C1 segment of cervical spinal cord (tissue), 14 donors: ENCODE measurements at regions not wholly inside any gene's neighbourhood (a gene's known extent, or its start where the extent isn't known, plus 50 kb on each side); places are given as distances from the start of the nearest gene placed in this dataset.

Experiments
- DNase-seq, 14 donors: peaks; one replicate each; lab custom pipeline; 2025; lab: John Stamatoyannopoulos, UW

DNA sequence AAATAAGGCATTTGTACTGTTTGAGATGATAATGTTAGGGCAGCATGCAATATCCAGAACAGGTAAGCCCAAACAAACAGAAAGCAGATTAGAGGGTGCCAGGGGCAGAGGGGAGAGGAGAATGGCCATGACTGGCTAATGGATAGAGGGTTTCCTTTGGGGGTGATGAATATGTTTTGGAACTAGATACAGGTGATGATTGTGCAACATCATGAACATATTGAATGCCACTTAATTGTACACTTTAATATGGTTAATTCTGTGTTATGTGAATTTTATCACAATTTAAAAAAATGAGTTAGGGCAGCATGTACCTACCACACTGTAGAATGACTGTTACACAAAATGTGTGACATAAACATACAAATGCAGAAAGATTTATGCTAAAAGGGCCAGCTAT is 255.5 kb upstream of the FN1 start:
- no peak for DNase-seq

DNA sequence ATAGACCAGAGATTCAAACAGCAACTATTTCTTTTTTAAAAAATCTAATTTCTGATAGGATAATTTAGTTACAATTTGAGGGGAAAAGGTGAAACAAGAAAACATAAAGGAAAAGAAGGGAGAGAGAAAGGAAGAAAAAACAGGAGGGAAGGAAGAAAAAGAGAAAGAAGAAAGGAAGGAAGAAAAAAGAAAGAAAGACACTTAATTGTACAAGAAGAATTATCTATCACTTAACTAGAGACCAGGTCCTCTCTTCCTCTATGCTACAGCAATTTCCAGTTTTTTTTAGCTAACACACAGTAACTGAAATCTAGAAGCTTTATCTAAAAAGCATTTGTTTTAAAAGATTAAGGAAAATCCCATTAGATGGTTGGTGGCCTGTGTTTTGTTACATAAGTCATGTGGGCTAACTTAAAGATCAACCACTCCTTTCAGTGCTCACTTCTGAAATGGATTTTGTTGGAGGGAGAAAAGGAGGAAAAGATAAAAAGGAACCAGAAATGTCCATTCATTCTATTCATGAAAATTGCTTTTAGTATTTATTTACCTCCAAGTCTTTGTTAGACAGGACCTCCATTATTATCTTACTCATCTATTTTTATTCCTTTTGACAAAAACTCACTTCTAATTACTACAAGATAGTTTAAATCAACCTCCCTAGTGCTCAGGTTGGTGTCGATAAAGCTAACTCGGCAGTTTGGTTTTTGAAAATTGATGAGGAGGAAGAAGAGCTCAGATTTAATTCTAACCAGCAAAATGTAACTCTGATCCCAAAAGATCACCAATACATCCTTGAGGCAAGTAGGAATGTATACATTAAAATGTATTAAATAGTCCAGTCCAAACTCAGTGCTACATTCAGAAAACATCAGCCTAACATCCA is 251.5 kb upstream of the FN1 start:
- DNase-seq: no peak

DNA sequence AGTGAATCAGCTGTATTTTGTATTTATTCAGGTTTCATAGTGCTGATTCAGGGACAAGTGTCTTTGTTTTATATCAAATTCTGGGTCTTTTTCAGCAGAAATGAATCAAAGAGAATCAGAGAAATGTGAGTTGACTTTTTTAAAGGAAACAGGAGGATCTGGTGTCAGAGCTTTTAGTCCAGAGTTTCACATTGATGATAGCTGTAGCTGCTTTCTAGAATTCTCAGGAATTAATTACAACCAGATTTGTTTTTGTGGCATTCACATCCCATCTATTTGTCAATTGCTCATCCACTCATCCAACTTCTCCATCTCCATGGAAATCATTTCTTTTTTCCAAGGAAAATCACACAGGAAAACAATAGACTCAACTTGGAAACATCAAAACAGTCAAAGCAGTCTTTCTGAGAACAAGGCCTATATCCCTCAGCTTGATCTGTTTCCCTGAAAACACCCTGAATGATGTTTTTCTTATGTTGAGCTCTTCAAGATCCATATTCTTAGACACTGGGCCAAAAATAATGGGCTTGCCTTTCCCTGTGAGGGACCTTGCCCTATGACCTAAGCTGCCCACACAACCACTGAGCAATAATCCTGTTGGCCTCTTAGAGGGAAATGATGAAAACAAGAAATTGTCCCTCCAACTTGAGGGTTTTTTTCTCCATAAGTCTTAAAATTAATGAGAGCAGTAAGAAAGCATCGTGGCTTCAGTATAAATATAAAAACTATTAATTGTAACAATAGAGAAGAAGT is 249.5 kb upstream of the FN1 start:
- DNase-seq: no peak

DNA sequence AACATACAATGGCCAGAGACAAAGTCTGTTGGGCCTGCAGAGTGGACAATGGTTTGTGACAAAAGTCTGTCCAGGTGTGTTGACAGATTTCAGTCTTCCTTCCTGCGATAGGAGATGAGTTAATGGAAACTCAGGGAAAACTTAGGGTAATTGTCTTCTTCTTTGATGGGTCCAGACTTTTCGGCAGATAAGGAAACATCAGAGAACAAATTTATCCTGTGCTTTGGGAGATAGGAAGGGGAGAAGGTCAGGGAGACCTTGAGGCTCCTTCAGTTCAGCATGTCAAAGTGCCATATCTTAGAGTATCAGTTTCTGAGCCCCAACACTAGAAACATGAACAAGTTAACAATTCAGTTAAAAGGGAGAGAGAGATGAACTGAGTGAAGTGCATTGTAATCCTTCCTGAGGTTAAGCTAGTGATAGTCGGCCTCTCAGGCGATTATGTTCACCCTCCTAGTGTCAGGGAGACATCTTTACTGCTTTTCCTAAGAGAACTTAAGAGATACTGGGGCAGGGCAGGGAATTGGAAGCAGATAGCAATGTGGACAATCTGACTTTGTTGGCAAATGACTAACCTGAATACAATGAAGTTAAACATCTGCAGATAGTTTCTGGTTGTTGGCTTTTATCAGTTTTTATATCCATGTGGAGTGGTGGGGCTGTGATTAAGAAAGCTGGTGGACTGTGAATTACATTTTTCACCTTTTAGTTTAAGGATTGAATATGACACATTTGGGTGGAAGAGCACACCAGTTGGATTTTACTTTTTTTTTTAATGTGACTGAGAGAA is 248.8 kb upstream of the FN1 start:
- DNase-seq: no peak

DNA sequence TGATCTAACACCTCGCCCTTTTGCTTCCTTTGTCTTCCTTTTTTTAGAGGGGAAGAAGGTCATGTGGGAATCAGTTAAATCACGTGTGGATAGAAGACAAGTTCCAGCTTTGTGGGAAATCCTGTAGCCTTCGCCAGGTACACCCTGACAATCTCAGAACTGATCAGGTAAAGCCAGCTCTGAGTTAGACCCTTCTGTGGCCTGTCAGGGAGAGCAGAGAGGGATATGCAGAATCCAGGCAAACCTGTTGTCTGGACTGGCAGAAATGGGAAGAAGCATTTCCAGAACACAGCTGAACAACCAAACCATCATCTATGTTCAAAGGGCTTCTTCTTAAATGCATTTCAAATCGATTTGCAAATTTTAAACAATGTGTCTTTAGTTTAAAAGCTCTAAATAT is 247.4 kb upstream of the FN1 start:
- no peak for DNase-seq

DNA sequence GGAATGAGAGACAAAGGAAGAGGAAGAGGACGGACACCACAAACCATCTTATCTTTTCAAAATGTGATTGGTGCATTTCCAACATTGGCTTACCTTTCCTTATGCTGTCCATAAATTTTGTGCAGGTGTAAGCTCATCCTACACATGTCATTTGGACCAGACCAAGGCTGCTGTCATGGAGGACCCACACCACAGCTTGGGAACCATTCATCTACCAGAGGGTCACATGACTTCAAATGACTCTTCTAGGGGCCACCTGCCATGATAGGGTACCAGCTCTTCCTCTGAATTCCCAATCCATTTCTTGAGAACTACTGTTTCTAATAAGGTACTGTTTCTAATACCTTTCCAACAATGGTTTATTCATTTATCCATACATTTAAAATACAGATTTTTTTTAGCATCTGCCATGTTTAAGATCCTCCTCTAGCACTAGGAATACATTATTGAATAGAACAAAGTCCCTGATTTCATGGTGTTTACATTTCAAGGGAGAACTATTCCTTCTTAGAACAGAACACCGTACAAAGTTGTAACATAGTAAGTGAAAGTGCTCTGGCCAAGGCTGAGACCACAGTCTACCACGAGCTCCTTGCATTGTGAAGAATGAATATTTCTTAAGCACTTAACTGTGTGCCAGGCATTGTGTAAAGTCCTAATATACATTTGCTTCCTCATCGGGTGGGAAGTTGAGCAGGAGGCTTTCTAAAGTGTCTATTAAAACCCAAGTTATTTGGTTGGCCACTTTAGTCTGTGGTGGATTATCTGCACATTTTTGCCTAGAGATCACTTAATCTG is 246.1 kb upstream of the FN1 start:
- DNase-seq: no peak

DNA sequence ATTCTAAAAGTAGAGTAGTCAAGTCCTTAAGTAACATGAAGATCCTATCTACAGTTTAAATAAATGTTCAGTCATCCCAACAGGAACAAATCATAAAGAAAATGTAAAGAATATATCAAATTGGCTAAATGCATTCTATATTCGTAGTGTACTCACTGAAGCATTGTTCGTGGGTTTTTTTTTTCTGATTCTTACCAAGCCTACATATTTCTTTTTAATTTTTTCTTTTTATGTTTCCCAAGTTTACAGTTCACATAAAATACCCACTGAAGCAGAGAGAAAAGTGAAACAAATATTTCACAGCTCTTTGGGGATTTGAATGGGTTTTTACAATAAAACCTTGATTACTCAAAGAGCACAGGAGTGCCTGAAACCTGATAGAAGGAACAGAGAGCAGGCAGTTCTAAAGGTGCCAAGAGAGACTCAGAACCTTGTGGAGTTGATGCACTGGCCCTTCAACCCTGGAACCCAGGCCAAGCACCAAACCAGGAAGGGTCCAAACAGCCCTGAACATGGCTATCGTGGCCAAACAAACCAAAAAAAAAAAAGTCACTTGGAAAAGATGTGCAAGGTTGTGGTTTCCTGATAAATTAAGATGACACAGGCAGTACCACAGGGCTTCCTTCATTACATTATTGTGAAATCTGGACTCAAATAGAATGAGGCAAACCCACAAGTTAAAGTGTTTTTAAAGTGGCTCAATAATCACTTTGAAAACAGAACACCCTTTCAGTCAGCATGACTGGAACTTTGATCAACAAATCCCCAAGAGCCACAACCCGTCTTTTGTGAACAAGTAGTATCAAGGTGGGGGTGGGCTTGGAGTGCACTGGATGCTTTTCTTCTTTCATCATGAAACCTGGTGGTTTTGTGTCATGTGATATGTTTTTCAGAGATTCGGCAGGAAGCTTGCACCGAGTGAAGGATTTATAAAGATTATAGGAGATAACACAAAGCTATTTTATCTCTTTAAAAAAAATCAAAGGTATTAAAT is 245.0 kb upstream of the FN1 start:
- peak in 1 of 14 donors; percentile 2 for DNase-seq

DNA sequence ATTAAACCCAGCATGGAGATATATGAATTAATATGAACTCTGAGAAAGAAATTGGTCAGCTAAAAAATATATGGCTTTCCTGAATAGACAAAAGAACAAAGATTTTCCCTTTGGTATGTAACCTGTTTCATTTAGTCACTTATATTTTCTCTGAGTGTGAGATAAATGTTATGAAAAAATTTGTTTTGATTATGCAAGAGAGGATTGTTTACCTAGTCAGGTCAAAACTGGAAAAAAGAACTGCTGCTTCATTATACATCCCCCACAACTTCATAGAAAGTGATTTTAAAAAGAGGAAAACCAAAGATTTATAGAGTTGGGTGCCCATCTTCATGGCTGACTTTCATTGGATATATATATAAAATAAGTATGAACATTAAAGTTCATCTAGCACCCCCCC is 242.2 kb upstream of the FN1 start:
- DNase-seq: no peak

DNA sequence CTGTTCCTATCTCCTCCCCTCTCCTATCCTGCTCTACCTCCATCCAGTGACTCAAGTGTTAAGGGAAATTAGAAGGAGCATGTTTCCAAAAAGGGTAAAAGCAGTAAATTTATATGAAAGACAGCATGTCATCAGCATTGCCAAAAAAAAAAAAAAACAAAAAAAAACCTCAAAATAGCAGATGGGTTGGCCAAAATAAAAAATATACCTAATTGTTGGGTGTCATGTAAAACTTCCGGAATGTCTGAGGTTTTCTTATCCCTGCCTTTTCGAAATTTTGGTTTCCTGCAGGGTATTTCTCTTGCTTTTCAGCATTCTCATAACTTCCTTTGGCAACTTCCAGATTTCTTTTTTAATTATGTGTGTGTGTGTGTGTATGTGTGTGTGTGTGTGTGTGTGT is 241.6 kb upstream of the FN1 start:
- no peak for DNase-seq

DNA sequence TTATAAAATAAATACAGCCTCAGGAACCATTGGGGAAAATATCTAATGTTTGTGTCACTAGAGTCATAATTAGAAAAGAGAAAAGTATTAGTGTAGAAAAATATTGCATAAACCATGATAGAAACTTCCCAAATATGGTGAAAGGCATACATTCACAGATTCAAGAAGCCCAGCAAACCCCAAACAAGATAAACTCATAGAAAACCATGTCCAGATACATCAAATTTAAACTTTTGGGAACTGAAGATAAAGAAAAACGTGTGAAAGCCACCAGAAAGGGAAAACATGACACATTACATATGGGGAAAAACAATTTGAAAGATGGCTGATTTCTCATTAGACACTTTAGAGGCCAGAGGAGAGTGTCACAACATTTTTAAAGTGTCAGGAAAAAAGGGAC is 236.5 kb upstream of the FN1 start:
- no peak for DNase-seq

DNA sequence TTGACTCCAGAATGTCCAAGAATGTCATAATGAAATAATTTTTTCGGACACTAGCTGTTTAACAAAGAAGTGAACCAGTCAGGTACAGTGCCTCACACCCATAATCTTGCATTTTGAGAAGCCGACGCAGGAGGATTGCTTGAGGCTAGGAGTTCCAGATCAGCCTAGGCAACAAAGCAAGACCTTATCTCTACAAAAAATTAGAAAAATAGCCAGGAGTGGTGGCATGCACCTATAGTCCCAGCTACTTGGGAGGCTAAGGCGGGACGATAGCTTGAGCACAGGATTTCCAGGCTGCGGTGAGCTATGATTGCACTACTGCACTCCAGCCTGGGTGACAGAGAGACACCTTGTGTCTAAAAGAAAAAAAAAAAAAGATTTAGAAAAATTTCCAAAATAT is 235.8 kb upstream of the FN1 start:
- DNase-seq: no peak

DNA sequence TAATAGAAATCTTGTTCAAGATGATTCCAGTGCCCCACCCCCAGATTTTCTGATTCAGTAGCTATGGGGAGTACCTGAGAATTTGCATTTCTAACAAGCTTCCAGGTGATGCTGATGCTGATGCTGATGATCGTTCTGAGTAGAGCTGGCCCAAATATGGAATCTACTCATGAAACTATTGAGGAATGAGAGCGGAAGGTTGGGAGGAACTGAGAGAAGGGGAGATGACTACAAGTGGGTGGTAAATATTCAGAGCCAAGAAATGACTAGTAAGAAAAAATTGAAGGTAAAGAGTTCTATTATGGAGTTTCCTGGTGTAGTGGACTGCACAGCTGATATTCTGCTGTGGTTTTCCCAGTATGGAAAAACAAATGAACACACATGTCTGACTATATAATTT is 235.4 kb upstream of the FN1 start:
- DNase-seq: no peak

DNA sequence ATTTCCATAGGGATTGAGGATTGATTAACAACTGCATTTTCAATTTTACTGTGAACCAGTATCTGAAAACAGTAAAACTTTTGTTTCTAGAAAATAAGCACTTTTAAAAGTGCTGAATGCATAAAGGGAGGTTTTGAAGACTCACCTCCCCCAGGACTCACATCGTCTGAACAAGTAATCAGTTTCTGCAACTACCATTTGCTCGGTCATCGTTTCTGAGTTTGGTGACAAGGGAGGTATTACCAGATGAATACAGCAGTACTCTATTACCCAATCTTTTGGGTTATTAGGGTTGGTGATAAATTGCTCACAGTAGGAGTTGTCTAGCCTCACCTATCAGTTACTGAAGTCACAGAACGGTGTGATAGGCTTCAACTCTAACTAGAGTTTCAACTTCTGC is 234.5 kb upstream of the FN1 start:
- DNase-seq: no peak

DNA sequence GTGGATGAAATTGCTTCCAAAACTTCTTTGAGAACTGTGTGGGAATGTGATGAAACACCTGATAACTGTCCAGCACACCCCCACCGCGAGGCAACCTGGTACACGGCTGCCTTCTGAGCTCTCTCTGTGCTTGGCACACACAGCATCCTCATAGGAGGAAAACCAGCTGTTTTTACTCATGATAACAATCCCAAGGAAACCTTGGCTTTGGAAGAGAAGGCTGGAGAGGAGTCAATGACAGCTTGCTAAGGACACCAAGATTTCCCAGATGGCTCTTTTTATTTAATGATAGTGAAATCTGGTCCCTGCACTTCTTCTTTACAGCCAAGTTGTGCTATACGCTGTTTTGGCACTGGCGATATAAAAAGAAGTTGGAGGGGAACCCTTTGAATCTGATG is 232.5 kb upstream of the FN1 start:
- DNase-seq: no peak

DNA sequence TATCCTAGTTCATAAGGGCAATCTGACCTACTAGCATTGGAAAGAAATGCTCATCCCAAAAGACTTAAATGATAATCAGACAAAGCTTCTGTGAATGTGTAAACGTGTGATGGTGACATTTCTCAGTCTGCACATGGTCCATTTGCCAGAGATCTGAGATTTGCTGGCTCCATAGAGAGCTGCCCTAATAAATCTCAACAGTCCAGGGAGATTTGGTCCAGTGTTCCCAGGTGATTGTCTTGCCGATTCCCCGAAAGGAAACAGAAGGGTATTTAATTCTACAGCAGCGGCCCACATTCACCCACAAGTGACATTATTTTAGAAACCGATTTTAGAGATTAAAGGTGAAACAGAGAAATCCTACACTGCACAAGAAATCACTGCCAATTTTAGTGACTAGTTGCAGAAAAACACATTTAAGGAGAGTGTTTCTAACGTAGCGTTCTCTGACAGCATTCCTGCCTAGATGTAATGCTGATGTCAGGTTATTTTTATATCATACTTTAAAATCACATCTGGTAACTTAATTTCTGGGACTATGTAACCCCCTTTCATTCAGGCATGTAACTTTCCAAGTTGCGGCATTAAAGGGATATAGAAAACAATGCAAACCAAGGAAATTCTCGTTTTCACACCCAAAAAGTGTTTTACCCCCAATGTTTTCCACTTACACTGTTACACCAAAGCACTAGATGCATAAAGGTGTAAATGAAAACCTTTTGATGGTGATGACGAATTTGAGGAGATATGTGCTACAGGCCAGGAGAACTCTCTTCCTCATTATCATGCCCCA is 231.9 kb upstream of the FN1 start:
- no peak for DNase-seq

DNA sequence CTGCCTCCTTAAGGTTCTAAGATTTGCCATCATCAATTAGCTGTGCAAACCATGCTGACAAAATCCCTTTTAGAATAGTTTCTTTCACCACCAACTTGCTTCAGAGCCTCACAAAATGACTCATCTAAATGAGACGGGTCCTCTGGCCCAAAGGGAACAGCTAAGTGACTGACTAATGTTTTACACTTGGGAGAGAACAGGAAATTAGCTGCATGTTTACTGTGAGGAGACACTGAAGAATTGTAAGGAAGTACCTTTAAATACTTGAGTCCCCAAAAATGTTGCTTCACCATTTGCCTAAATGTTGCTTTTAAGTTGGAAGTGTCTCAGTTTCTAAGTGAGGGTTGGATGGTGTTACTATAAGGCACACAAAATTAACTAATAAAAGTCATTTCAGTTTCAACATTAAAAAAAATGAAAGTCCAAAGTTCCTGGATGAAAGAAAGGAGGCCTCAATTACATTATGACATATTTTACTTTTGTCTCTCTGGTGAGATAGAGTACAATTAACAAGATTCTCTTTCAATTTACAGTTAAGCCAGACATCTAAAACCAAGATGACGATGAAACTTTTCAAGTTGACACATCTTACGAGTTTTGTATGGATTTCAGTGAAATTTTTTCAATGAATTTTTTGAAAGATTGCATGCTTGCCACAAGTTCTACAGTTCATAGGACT is 229.1 kb upstream of the FN1 start:
- no peak for DNase-seq

DNA sequence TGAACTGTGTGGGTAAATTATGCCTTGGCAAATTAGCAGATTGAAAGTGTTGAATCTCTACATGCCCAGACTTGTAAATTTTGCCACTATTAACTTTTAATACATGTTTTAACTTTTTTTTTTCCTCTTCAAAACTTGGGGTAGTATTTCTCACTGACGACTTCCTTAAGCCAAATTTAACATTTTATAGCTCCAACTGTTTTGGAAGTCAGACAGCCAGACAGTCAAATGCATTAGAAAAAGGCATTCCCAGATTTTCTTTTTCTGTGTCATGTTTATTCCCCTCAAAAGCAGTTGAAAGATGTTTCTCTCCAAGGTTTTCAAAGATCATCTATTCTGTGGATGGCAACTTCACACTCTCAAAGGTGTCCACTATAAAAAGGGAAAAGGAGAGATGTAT is 226.8 kb upstream of the FN1 start:
- no peak for DNase-seq

DNA sequence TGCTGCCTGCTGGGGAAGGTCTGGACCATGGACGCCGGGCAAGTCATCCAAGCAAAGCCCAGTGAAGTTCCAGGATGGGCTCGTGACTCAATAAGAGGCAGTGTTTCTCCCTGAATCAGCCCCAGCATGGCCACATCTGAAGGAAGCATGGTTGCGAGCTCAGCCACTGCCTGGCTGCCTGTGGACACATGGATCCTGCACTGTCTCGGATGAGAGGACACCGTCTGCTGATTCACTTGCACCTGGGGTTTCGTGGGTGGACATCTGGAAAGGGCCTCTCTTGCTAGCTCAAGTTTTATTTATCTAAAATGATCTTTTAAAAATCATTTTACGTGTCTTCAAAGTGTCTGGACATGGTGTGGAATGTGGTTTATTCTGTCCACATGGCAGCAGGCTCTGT is 224.8 kb upstream of the FN1 start:
- DNase-seq: no peak

DNA sequence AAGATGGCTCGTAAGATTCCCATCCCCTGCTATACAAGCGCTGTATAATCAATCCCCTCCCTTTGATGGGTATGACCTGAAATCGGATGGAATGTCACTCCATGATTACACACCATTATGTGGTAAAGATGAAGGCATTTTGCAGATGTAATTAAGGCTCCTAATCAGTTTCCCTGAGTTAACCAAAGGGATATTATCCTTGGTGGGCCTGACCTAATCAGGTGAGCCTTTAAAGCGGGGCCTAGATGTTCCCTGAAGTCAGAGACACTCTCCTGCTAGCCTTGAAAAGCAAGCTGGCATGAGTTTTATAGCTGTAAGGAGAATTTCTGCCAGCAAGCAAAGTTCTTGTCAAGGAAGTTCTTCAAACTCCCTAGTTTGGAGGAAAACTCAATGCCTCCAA is 223.8 kb upstream of the FN1 start:
- DNase-seq: no peak
